Activated naive CD8-positive, alpha-beta T cell (primary cell): ENCODE measurements at regions not wholly inside any gene's neighbourhood (a gene's known extent, or its start where the extent isn't known, plus 50 kb on each side); places are given as distances from the start of the nearest gene placed in this dataset.
"Not testable (repeated sequence)": the region's sequence is repeated elsewhere in the genome, so short reads cannot be mapped to it uniquely, and the experiment has no call there.

Source experiments
- H3K27ac Mint-ChIP-seq: one replicate; pipeline ENCODE4 v1.8.0; 2021; ENCODE audit warnings: mixed read lengths
- H3K27me3 Mint-ChIP-seq: one replicate; pipeline ENCODE4 v1.8.0; 2021; ENCODE audit warnings: mixed read lengths
- H3K36me3 Mint-ChIP-seq: one replicate; pipeline ENCODE4 v1.8.0; 2021; ENCODE audit warnings: mixed read lengths
- H3K4me1 Mint-ChIP-seq: one replicate; pipeline ENCODE4 v1.8.0; 2021; ENCODE audit warnings: low read depth, mixed read lengths
- H3K4me3 Mint-ChIP-seq: one replicate; pipeline ENCODE4 v1.8.0; 2021; ENCODE audit warnings: mild to moderate bottlenecking, mixed read lengths
- H3K9me3 Mint-ChIP-seq: one replicate; pipeline ENCODE4 v1.8.0; 2021; ENCODE audit warnings: low read depth, mixed read lengths

- Mint-ChIP-seq H3K4me1 (no peaks in the 10 kb centered on the region), H3K9me3 (no peaks in the 10 kb centered on the region), H3K4me3 (no peak overlapping the region), H3K36me3 (no peaks in the 10 kb centered on the region), H3K27ac (no peak overlapping the region), H3K27me3 (no peaks in the 10 kb centered on the region)
These were observed 1011.1 kb downstream of the PLA2G4A start for GRCh38 chr1:187839873-187840272.

GRCh38 chr1:187840557-187840956 is 1011.8 kb downstream of the PLA2G4A start:
- Mint-ChIP-seq H3K4me3 (no peak overlapping the region), H3K9me3 (no peaks in the 10 kb centered on the region), H3K27ac (no peak overlapping the region), H3K27me3 (no peaks in the 10 kb centered on the region), H3K4me1 (no peaks in the 10 kb centered on the region), H3K36me3 (no peaks in the 10 kb centered on the region)

- no peaks in the 10 kb centered on the region for H3K9me3 Mint-ChIP-seq
- H3K27ac Mint-ChIP-seq, result no peak overlapping the region
- H3K4me3 Mint-ChIP-seq, result no peak overlapping the region
These were observed 1013.8 kb downstream of the PLA2G4A start for GRCh38 chr1:187842406-187843165.

GRCh38 chr1:187844313-187844712 is 1015.6 kb downstream of the PLA2G4A start:
- Mint-ChIP-seq H3K4me1 (no peaks in the 10 kb centered on the region), H3K4me3 (no peak overlapping the region), H3K27ac (no peak overlapping the region), H3K36me3 (no peaks in the 10 kb centered on the region), H3K9me3 (no peaks in the 10 kb centered on the region), H3K27me3 (no peaks in the 10 kb centered on the region)

More at GRCh38 chr1:187842406-187843165, 1013.8 kb downstream of the PLA2G4A start:
- Mint-ChIP-seq H3K4me1 (no peaks in the 10 kb centered on the region), H3K36me3 (no peaks in the 10 kb centered on the region), H3K27me3 (no peaks in the 10 kb centered on the region)

DNA sequence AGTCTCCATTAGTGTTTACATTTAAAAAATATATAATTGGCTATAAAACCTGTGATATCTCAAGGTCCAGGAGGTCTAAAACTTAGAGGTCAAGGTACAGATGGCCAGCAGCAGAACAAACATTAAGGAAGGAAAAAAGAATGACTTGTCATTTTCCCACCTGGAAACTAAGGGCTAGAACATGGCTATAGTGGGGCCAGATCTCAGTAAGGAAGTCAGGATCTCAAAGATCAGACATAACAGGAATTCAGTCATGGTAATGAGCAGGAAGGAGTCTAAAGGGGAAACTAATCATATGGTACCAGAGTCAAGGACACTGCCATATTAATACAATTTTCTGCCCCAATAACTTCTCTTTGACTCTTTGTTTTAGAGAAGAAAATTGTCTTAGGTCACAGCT is 1018.8 kb downstream of the PLA2G4A start:
- Mint-ChIP-seq H3K27me3 (no peaks in the 10 kb centered on the region), H3K4me1 (no peaks in the 10 kb centered on the region), H3K36me3 (no peaks in the 10 kb centered on the region), H3K4me3 (no peak overlapping the region), H3K27ac (no peak overlapping the region), H3K9me3 (peaks cover 4% of the 10 kb centered on the region)

DNA sequence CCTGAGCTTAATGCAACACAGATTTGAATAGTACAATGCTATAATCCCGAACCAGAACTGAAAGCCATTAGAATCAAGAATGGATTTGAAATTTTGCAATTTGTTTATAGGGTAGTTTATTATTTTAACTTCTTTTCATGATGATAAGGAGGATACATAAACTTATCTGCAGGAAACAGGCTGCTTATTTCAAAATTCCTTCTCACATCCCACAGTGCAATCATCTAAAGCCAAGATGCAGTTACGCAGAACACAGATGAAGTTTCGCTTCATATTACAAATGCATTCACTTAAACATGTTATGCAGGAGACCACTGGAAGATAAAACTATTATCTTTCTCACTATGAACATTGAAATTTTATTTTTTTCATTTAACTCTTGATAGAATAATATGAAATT is 1019.6 kb downstream of the PLA2G4A start:
- Mint-ChIP-seq H3K4me1 (no peaks in the 10 kb centered on the region), H3K4me3 (no peak overlapping the region), H3K27ac (no peak overlapping the region), H3K27me3 (no peaks in the 10 kb centered on the region), H3K36me3 (no peaks in the 10 kb centered on the region), H3K9me3 (peaks cover 4% of the 10 kb centered on the region)

GRCh38 chr1:187850146-187850545 is 1021.4 kb downstream of the PLA2G4A start:
- not testable (repeated sequence) for H3K4me1 Mint-ChIP-seq, H3K9me3 Mint-ChIP-seq, H3K36me3 Mint-ChIP-seq, H3K27me3 Mint-ChIP-seq, H3K27ac Mint-ChIP-seq, H3K4me3 Mint-ChIP-seq

DNA sequence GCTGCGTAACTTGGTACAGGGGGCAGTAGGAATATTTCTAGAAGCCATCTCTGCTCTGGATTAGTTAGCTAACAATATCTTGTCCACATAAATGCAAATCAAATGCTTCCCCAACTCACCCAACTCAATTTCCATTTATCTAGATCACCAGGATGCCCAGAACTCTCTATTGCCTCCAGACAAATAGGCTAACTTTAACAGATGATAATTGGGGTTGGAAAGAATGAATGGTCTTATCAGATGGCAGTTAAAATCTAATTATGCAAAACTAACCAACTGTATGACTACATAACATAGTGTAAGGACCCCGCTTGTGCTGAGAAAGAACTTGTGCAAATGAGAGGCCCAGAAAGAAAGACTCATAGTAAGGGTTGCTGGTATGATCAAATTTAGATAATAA is 1024.8 kb downstream of the PLA2G4A start:
- H3K4me3 Mint-ChIP-seq, result no peak overlapping the region
- H3K4me1 Mint-ChIP-seq, result no peaks in the 10 kb centered on the region
- peaks cover 6% of the 10 kb centered on the region for H3K9me3 Mint-ChIP-seq
- H3K27ac Mint-ChIP-seq, result no peak overlapping the region
- no peaks in the 10 kb centered on the region for H3K27me3 Mint-ChIP-seq
- no peaks in the 10 kb centered on the region for H3K36me3 Mint-ChIP-seq

GRCh38 chr1:187854457-187854856 is 1025.7 kb downstream of the PLA2G4A start:
- Mint-ChIP-seq H3K27ac (no peak overlapping the region), H3K9me3 (peaks cover 9% of the 10 kb centered on the region), H3K36me3 (no peaks in the 10 kb centered on the region), H3K4me3 (no peak overlapping the region), H3K4me1 (no peaks in the 10 kb centered on the region), H3K27me3 (no peaks in the 10 kb centered on the region)

DNA sequence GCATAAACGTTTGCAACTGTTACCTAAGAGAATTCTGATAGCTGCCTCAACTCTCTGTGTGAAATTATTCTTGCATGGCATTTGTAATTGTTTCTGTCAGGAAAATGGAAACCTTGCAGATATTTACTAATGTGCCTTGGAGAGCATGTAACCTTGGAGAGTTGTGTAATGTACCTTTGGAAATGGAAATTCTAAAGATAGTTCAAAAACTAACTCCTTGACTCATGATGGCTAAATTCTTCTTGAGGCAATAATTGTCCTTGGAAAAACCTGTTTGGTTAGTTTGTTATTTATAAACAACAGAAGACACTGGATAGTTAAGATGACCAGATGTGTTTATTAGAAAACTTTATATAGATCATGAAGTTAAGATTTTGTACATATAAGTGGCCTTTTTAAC is 1033.8 kb downstream of the PLA2G4A start:
- no peak overlapping the region for H3K27ac Mint-ChIP-seq
- no peaks in the 10 kb centered on the region for H3K36me3 Mint-ChIP-seq
- H3K4me1 Mint-ChIP-seq, result no peaks in the 10 kb centered on the region
- H3K4me3 Mint-ChIP-seq, result no peak overlapping the region
- no peaks in the 10 kb centered on the region for H3K27me3 Mint-ChIP-seq
- H3K9me3 Mint-ChIP-seq, result peaks cover 8% of the 10 kb centered on the region

- no peak overlapping the region for H3K27ac Mint-ChIP-seq
- H3K27me3 Mint-ChIP-seq, result no peaks in the 10 kb centered on the region
- peaks cover 13% of the 10 kb centered on the region for H3K9me3 Mint-ChIP-seq
- H3K4me1 Mint-ChIP-seq, result no peaks in the 10 kb centered on the region
- H3K4me3 Mint-ChIP-seq, result no peak overlapping the region
- H3K36me3 Mint-ChIP-seq, result no peaks in the 10 kb centered on the region
These were observed 1041.8 kb downstream of the PLA2G4A start for GRCh38 chr1:187870552-187870951.

DNA sequence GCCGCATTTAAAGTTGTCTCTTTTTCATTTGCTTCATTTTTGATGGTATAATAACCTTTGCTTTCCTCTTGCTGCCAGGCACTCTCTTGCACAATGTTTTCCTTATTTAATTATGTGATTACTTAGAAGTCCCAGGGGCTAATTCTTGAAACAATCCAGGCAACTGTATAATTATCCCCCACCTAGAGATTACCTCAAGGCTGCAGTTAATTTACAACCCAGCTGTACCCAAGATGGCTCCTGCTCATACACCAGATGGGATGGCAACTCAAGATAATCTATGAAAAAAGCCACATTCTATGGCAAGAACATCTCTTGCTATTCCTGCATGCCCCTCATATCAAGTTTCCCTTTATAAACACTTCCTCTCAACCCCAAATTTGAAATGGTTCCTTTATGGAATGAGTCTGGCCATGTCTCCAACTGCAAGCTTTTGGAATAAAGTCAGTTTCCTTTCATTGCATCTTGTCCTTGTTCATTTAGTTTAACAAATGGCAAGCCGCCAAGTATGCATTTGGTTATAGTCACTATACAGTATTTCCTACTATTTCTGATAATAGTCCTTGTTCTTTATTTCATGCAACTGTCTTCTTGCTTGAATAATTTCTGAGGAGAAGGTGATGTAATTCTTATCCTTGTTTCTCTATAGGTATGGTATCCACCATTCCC is 1042.6 kb downstream of the PLA2G4A start:
- no peaks in the 10 kb centered on the region for H3K4me1 Mint-ChIP-seq
- H3K27ac Mint-ChIP-seq, result no peak overlapping the region
- no peak overlapping the region for H3K4me3 Mint-ChIP-seq
- H3K36me3 Mint-ChIP-seq, result no peaks in the 10 kb centered on the region
- peaks cover 13% of the 10 kb centered on the region for H3K9me3 Mint-ChIP-seq
- H3K27me3 Mint-ChIP-seq, result no peaks in the 10 kb centered on the region

DNA sequence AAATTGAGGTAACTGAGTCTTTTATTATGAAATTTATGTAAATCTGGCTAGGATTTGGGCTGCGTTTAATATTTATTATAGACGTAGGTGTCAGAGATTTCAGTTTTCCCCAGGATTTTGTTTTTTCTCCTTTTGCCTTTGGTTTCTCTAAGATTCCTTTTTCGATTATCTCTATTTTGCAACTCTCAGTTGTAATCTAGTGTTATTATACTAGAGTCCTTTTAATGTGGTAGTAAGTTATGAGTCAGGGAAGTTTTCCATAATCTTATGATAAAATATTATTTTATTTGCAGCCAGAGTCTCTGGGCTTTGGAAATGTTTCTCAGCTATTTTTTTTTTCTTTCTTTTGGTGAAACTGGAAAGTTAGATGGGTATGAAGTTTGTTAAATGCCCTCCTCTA is 1043.8 kb downstream of the PLA2G4A start:
- Mint-ChIP-seq H3K27me3 (no peaks in the 10 kb centered on the region), H3K4me3 (no peak overlapping the region), H3K9me3 (peaks cover 16% of the 10 kb centered on the region), H3K27ac (no peak overlapping the region), H3K4me1 (no peaks in the 10 kb centered on the region), H3K36me3 (no peaks in the 10 kb centered on the region)

GRCh38 chr1:187873126-187873525 is 1044.4 kb downstream of the PLA2G4A start:
- Mint-ChIP-seq H3K27me3 (no peaks in the 10 kb centered on the region), H3K4me3 (no peak overlapping the region), H3K4me1 (no peaks in the 10 kb centered on the region), H3K27ac (no peak overlapping the region), H3K36me3 (no peaks in the 10 kb centered on the region), H3K9me3 (peaks cover 13% of the 10 kb centered on the region)

DNA sequence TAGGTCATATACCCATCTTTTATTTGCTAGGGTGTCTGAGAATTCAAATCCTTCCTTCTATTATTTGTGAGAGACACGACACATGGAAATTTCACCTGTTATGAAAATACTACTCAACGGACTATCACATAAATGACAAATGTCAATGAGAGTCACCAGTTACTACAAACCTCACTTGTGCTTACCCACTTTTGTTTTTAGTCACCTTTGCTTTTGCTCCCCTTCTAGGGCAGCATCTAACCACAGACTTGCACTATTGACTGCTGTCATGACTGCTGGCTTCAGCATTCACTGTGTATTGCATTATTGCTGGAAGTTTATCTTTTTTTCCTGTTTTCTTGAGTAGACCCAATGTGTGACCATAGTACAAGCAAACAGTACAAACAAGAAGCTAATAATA is 1048.0 kb downstream of the PLA2G4A start:
- Mint-ChIP-seq H3K27me3 (no peaks in the 10 kb centered on the region), H3K9me3 (peaks cover 7% of the 10 kb centered on the region), H3K27ac (no peak overlapping the region), H3K4me3 (no peak overlapping the region), H3K36me3 (no peaks in the 10 kb centered on the region), H3K4me1 (no peaks in the 10 kb centered on the region)

DNA sequence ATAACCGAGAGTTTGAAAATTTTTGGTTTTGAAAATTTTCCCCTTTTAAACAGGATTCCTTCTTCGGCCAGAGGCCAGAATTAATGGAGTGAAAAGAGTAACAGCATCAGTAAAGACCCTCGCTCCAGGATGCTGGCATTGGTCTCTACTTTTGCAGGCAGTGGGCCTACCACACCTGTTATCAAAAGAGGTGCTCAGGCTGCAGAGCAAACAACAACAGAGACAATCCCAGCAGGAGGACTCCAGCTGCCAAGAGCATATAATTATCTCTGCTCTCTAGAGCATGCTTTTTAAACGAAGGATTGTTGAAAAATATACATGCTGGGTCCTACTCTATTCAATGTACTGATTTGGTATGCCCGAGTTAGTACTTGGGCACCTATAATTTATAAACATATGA is 1048.5 kb downstream of the PLA2G4A start:
- no peaks in the 10 kb centered on the region for H3K36me3 Mint-ChIP-seq
- no peaks in the 10 kb centered on the region for H3K4me1 Mint-ChIP-seq
- H3K27me3 Mint-ChIP-seq, result no peaks in the 10 kb centered on the region
- H3K27ac Mint-ChIP-seq, result no peak overlapping the region
- H3K9me3 Mint-ChIP-seq, result peaks cover 7% of the 10 kb centered on the region
- H3K4me3 Mint-ChIP-seq, result no peak overlapping the region
